NCI-H2196 (cell line): ENCODE measurements at regions not wholly inside any gene's neighbourhood (a gene's known extent, or its start where the extent isn't known, plus 50 kb on each side); places are given as distances from the start of the nearest gene placed in this dataset.

Experiments
- DNase-seq: peaks from one replicate; lab custom pipeline; 2025; ENCODE audit not compliant: unreplicated experiment; lab: John Stamatoyannopoulos, UW

DNA sequence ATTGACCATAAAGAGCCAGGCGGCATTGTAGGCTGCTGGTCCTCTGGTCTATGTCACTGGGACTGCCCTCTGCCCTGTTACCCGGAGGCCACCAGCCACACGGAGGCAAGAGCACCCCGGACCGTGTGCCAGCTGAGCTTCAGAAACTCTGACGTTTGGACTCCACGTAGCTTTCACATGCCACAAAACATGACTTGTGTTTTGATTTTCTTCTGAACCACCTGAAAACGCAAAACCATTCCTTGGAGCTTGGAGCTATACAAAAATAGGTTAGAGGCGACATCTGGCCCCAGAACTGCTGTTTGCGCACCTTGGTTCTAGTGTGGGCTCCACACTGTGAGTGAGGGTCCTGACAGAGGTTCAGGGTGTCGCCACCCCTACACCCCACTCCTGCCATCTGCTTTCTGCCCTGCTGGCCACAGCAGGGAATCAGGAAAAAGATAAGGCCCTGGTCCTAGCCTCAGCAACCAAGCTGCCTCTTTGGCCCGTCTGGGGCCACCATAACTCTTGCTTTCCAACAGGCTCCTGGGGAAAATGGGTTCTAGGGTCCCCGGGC, 151.3 kb upstream of the IRX2 start:
- DNase-seq, result no peak

DNA sequence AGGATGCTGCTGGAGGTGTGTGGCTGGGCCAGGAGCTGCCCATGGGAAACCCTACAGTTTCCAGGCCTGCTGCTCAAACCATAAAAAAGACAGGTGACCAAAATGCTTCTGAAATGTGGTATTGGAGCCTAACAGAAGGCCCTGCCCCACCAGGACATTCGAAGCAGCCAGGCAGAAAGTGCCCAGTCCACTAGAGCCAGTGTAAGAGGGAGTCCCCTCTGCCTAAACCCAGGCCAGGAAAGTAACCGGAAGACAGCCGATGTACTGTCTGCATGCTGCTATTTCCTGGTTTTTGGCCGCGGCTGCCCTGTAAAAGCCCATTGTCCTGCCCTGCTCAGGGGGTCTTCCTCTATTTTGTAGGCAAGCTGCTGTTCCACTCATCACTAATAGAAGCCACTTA, 150.7 kb upstream of the IRX2 start:
- DNase-seq, result no peak

DNA sequence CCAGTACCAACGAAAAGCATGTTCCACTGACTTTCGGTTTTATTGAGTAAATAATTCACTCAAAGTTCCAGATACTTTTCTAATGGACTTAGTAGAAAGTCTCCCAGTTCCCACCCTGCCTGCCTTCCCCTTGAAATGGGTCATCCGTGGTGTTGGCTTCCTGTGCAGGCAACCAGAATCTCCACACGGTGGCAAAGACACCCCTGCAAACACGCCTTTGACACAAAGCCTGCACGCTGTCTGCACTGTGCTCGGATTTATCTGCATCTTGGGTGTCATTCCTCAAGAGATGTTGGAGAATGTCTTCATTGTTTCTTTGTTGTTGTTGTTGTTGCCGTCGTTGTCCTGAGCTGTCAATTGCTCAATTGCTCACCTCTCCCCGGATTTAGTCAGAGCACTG, 150.0 kb upstream of the IRX2 start:
- no peak for DNase-seq

DNA sequence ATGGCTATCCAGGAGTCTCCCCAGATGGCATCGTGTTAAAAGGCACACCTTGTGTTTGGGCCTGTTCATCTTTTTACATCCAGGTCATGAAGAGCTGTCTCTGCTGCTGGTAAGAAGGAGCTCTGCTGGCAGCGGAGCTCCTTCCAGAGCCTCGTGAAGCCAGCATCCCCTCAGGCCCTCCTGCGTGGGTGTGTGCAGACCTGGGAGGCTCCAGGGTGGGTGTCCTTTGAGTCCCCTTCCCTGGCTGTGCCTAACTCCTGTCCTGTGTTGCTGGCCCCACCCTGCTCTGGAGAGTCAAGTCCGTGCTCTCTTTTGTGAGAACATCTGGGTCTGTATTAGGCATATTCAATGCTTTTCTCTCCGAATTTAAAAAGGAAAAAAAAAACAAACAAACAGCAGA, 149.6 kb upstream of the IRX2 start:
- no peak for DNase-seq

DNA sequence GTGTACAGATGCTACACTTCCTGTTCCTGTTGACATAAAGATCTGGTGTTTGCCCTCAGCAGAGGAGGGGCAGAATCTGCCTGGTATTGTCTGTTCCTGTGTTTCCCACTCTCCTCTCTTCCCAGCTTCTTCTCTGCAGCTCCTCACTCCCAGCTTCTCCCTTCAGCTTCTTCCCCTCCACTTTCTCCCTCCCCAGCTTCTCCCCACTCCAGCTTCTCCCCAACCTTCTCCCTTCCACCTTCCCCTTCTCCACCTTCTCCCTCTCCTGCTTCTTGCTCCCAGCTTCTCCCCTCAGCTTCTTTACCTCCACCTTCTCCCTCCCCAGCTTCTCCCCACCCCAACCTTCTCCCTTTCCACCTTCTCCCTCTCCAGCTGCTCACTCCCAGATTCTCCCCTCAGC, 148.9 kb upstream of the IRX2 start:
- no peak for DNase-seq

DNA sequence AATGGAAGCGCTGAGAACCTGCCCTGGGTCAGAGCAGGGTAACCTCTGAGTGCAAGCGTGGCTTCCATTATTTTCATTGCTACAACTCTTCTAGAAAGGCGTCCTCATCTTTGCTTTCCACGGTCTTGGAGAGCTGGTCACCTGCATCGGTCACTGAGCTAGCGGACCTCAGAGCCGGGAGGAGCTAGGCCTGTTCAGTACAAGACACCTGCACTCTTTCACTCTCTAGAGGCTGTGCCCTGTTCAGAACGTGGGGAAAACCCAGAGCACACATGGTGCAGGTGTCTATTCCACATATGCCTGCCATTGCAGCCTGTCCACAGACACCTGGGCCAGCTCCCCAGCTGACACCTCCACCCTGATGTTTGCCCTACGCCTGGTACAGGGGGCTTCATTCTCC, 147.8 kb upstream of the IRX2 start:
- no peak for DNase-seq

DNA sequence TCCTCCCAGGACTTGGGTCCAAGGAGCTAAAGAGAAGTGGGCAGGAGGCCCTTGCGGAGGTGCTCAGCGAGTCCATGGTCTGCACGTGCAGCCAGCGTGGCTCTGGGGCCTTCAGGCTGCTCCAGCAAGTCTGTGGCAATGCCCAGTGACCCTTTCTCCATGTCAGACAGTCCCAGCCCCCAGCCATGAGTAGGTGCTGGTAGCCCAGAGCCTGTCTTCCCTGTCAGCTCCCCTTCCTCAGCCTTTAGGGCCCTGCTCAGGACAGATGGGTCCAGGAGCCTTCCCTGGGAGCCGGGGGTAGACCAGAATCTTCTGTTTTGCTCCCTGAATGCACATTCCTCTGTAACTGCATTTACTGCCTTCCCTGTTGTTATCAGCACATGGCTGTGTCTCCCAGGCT, 147.2 kb upstream of the IRX2 start:
- no peak for DNase-seq

DNA sequence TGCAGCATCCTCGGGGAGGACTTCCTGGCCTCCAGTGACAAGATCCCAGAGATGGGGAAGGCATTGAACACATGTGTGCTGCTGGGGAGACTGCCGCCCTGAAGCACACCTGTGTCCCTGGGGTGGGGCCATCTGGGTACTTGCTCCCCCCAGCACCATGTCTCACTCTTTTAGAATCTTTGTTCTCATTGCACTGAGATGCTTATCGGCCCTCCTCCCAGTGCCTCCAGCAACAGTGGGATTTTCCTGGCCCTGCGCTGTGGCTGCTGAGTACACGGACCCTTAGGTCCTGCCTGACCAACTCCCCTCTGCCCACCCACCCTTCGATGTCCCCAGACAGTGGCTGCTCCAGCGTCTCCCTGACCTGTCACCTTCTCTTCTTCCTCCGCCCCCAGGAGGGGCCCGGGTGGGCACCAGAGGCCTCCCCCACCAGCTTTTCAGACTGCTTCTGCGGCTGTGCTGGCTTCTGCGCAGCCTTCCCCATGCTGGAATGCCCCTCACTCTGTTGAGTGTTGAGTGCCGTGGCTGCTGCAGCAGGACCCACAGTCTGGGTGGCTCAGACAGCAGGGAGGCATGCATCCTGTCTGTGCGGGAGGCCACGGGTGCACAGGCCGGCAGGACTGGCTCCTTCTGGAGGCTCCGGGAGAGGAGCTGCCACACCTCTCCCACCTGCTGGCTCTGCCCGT, 145.9 kb upstream of the IRX2 start:
- no peak for DNase-seq

DNA sequence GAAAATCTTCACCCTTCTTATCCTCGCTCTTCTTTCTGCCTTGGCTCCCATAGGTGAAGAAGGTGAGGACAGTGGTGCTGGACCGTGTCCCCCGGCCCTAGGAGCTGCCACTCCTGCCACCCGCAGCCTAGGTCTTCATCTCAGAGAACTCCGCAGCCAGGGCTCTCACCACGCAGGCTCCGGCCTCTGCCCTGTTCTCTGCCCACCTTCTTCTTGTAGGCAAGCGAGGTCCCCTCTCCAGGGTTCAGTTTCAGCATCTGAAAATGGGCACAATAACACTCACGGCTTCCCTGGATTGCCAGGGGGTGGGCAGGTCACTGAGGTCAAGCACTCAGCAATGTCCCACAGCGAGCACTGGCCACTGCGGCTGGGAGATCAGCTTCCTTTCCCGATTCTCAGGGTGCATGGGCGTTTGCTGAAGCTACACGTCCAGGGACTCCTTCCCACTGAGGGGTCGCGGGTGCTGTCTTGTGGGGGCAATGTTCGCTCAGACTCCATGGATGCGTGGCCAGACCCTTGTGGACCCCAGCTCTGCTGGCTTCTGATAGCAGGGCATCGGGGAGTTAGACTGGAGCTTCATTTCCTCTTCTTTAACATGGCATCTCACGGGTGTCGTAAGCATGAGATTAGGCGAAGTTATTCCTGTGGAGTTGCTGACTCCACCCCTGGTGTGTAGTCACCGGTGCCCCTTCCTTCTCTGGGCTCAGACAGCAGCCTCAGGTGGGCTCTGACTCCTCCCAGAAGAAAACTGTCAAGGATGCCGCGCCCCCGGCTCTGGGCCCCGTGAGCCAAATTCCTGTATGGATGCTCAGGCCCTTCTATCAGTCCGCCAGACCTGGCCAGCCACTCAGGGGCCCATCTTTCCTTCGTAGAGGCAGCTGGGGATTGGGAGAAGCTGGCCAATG, 145.1 kb upstream of the IRX2 start:
- DNase-seq, result no peak

DNA sequence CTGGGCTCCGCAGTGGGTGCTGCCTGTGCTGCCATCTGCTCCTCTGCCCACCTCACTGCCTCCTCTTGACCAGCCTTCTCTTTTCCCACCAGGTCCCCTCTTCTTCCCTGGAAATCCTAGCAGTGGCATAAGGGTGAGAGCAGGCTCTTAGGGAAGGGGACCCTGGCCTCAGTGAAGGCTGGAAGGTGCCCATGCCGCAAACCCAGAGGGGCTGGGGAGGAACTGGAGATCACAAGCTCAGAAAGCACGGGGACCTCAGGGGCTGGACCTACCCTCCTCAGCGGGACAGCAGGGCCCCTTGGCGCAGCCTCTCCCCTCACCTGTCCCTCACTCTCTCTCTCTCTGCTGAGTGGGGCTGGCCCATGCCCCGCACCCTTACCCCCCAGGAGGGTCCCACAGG, 144.4 kb upstream of the IRX2 start:
- no peak for DNase-seq

DNA sequence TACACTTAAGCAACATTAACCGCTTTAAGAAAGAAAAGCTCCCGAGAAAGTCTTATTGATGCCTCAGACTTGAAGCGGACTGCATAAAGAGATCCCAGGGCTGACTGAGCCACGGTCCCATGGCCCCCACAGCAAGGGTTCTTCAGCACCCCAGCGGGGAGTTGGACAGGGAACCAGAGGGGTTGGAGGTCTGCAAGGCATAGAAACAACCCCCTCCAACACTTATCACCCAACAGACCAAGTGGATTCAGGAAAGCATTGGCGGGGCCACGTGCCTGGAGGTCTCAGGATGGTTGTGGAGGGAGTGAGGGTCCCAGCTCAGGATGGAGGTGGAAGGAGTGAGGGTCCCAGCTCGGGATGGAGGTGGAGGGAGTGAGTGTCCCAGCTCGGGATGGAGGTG, 143.7 kb upstream of the IRX2 start:
- DNase-seq, result no peak

DNA sequence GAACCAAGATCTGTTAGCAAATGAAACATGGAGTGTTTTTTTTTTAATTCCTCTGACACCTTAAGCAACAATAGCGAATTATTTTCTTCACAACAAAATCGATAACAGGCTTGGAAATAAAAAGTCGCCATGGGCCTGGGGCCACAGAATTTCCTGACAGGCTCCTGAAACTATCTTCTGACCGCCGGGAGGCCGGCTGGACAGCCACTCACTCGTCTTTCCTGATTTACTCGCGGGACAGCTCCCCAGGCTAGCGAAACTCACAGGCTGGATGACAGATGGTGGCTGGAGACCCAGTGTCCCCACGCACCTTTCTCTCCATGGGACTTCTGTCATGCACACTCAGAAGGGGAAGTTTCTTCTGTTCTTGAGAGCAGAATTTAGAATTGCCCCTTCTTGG, 143.3 kb upstream of the IRX2 start:
- DNase-seq, result no peak

DNA sequence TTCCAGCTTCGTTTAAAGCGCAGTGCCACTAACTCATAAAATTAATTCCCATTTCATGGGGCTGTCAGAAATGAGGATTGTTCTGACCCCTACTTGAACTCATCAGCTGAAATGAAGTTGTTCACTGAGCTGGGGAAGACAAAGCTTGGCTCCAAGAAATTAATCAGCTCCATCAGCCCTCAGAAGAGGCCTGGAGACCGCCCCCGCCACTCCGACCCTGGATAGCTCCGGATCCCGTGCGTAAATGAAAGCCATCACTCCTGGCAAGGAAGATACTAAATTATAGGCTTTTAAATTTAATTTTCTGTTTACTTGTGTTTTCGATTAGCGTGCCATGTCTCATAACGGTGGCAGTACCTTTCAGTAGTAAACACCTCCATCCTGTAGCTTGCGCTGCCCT, 142.8 kb upstream of the IRX2 start:
- DNase-seq, result no peak

DNA sequence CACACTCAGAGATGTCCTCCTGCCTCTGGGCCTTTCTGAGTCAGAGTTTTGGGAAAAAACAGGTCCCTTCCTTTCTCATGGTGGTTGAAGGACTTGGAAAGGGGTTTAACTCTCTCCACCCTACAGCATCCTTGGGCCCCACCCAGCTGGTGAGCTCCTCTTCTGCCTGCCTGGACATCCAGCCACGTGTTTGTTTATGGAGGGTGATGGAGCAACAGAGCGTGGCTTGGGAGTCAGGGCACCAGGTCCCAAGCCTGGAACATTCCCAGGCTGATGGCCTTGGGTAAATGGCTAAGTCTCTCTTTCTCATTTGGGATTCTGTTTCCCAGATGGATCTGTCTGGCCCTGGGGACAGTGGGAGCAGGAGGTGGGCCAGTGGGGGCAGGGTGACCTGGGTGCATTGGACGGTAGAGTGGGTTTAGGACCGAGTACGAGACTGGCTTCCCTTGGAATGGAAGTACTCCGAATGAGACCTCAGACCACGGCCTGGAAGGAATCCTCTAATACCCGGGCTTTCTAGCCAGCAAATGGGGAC, 141.1 kb upstream of the IRX2 start:
- no peak for DNase-seq

DNA sequence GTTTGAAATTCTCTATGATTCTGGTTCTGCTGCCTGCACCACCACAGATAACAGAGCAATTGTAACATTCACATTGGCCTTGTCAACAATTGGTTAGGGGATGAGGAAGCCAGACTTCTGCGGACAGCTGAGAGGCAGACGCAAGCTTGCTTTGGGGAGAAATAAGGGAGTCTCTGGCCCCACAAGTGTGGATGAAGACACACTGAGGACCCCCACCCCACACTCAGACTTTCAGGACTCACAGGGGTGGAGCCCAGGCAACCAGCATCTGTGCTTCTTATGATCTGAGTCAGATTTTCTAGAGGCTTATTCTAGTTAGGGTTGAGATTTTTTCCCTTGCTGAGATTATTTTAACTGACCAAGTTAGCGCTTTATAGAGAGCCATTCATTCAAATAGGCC, 140.3 kb upstream of the IRX2 start:
- no peak for DNase-seq

DNA sequence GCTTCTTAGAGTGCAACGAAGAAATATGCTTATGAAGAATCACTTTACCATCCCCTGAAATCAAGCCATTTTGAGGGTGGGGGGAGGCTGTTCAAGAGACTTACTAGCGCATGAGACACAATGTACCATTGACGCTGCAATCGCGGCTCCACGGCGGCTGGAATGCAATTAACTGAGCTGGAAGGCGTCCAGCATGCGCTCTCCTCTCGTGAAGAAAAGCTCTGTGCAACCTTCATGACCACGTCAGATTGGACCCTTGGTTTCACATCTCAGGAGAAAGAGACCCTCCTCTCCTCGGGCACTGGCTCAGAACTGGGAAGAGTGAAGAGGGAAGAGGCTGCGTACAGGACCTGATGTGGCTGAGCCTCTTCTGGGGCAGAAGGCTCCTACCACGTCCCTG, 138.5 kb upstream of the IRX2 start:
- no peak for DNase-seq

DNA sequence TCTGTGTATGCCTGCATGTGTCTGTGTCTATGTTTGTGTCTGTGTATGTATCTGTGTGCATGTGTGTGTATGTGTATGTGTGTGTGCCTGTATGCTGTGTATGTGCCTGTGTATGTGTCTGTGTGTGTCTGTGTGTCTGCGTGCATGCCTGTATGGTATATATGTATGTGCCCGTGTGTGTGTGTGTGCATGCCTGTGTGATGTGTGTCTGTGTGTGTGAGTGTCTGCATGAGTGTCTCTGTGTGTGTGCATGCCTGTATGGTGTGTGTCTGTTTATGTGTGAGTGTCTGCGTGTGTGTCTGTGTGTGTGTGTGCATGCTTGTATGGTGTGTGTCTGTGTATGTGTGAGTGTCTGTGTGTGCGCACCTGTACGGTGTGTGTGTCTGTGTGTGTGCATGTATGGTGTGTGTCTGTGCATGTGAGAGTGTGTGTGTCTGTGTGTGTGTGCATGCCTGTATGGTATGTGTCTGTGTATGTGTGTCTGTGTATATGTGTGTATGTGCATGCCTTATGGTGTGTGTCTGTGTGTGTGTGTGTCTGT, 137.1 kb upstream of the IRX2 start:
- no peak for DNase-seq

DNA sequence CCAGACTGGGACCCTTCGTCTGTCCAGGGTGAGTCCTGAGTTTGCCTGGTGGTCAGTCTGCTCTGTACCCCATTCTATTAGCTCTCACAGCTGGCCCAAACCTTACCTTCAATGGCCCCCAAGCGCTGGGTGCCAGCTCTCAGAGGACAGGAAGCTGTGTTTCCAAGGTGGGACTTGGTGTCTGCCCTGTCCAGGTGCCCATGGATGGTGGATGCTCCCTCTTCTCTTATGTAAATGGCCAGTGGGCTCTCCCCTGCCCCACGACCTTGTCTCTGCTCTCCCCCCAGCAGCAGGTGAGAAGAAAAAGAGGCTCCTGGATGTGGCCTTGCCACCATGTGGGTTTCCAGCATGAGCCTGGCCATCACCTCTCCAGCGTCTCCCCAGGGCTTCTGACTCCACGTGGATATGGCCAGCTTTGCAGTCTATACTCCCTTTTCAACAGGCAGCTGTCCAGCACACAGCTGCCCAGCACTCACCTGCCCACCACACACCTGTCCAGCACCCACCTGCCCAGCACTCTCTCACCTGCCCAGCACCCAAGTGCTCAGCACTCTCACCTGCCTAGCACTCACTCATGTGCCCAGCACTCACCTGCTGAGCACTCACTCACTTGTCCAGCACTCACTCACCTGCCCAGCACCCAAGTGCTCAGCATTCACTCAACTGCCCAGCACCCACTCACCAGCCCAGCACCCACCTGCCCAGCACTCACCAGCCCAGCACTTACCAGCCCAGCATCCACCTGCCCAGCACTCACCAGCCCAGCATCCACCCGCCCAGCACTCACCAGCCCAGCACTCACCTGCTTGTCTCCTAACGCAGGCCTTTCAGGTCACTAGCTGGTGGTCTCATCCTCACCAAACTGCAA, 136.2 kb upstream of the IRX2 start:
- DNase-seq, result no peak

DNA sequence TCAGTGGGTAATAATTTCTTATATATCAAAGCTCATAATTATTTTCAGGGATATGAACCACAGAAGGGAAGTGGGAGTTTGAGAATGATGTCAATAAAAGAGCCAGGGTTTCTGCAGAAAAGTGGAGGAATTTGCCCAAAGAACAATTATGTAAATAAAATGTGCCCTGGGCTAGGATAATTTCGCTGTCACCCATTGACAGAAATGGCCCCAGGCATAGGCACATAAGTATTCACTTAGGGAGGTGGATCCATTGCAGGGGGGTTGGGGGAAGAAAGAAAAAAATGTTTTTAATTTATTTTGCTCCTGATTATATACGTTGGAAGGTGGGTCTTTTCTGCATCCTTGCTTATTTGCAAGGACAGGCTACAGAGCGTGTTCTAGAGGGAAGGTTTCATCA, 135.1 kb upstream of the IRX2 start:
- DNase-seq, result no peak

DNA sequence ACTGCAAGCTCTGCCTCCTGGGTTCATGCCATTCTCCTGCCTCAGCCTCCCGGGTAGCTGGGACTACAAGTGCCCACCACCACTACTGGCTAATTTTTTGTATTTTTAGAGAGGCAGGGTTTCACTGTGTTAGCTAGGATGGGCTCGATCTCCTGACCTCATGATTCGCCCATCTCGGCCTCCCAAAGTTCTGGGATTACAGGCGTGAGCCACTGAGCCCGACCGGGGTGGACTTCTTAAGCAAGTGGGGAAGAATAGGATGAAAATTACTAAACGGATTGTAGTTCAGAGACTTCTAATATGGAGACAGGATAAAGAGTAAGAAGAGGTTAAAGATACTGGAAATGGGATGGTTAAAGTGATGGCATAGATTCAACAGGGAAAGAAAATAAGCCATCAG, 132.3 kb upstream of the IRX2 start:
- no peak for DNase-seq

DNA sequence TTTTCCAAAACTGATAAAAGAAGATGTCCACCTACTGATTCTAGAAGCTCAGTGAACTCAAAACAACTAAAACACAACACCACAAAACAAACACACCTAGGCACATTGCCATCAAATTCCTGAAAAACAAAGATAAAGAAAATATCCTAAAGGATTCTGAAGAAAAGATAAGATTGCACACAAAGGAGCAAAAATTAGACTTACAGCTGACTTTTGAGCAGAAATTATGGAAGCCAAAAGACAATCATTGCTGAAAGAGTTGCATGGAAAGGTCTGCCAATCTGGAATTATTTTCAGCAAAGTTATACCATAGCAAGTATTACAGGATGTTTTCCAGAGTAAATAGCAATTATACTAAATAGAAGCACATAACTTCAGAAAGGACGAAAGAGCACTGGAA, 128.2 kb upstream of the IRX2 start:
- DNase-seq, result no peak
